H1 (cell line): ENCODE measurements at regions not wholly inside any gene's neighbourhood (a gene's known extent, or its start where the extent isn't known, plus 50 kb on each side); places are given as distances from the start of the nearest gene placed in this dataset.

ENCODE experiments used
- CTCF ChIA-PET: fragments of 300-600 bp; sonication (Branson Sonifier 250); formaldehyde crosslinking; loops from one replicate; lab custom pipeline; 2021; ENCODE audit not compliant: partially characterized antibody; lab: Charles Lee
- POLR2A ChIA-PET: fragments of 300-600 bp; sonication (Branson Sonifier 250); formaldehyde crosslinking; loops from one replicate; lab custom pipeline; 2021; ENCODE audit warnings: inconsistent platforms; ENCODE audit not compliant: partially characterized antibody; lab: Charles Lee
- DNase-seq, 2 experiments: peaks; one replicate each; pipeline versions ENCODE4 v3.0.0 to v3.0.0-alpha.2; 2010 to 2022; ENCODE audit warnings: low spot score in 2 of 2, low read depth in 1 of 2, mixed read lengths in 1 of 2
- FAIRE-seq: peaks from 2 replicates; lab custom pipeline; 2011; peaks lifted over from hg19 to GRCh38; lab: Jason Lieb, UNC
- H2AFZ ChIP-seq: 2 replicates; pipeline ENCODE4 v1.8.1; 2012; ENCODE audit warnings: low read length, inconsistent platforms
- H2AK5ac ChIP-seq: 2 replicates; pipeline ENCODE4 v1.6.1; 2013; ENCODE audit warnings: low read depth, low read length
- H2BK120ac ChIP-seq: replicated peaks from 2 replicates; pipeline ENCODE3; 2013; ENCODE audit warnings: low read depth, low read length, inconsistent platforms
- H2BK12ac ChIP-seq: 2 replicates; pipeline ENCODE4 v1.6.1; 2013; ENCODE audit warnings: low read depth, low read length
- H2BK15ac ChIP-seq: 2 replicates; pipeline ENCODE4 v1.6.1; 2013; ENCODE audit warnings: low read length
- H2BK20ac ChIP-seq: 2 replicates; pipeline ENCODE4 v1.6.1; 2013; ENCODE audit warnings: low read length
- H2BK5ac ChIP-seq: 2 replicates; pipeline ENCODE4 v1.6.1; 2013; ENCODE audit warnings: low read depth, low read length
- H3K14ac ChIP-seq: 2 replicates; pipeline ENCODE4 v1.6.1; 2013; ENCODE audit warnings: inconsistent platforms; ENCODE audit not compliant: insufficient read length
- H3K18ac ChIP-seq: 2 replicates; pipeline ENCODE4 v1.6.1; 2013; ENCODE audit warnings: low read length; ENCODE audit errors: extremely low read depth
- H3K23ac ChIP-seq: 2 replicates; pipeline ENCODE4 v1.6.1; 2013; ENCODE audit warnings: inconsistent platforms; ENCODE audit not compliant: insufficient read length
- H3K23me2 ChIP-seq: 2 replicates; pipeline ENCODE4 v1.6.1; 2013; ENCODE audit warnings: low read depth, low read length
- H3K27ac ChIP-seq: 2 replicates; pipeline ENCODE4 v1.6.1; 2011; ENCODE audit warnings: low read depth, low read length, inconsistent platforms
- H3K27me3 ChIP-seq, 4 experiments: replicated peaks in 1 of 4; 1 replicate in 1 of 4; 2 replicates in 3 of 4; pipeline versions ENCODE4 v1.6.1 to v1.8.1; 2011 to 2013; ENCODE audit warnings: low read length in 3 of 4, mild to moderate bottlenecking in 3 of 4, inconsistent platforms in 2 of 4, mixed read lengths in 2 of 4, moderate library complexity in 1 of 4; ENCODE audit not compliant: control insufficient read depth in 3 of 4, insufficient read depth in 3 of 4; ENCODE audit errors: extremely low read depth in 1 of 4
- H3K36me3 ChIP-seq, 4 experiments: 2 replicates each; pipeline versions ENCODE4 v1.6.1 to v1.8.1; 2011 to 2013; ENCODE audit warnings: mild to moderate bottlenecking in 4 of 4, low read length in 3 of 4, moderate library complexity in 2 of 4, control low read depth in 1 of 4, inconsistent platforms in 1 of 4; ENCODE audit not compliant: insufficient read depth in 4 of 4, control insufficient read depth in 2 of 4
- H3K4ac ChIP-seq: replicated peaks from 2 replicates; pipeline ENCODE3; 2013; ENCODE audit warnings: low read length, low read depth, mixed read lengths, inconsistent platforms; ENCODE audit not compliant: insufficient read length
- H3K4me1 ChIP-seq, 4 experiments: replicated peaks in 1 of 4; 1 replicate in 1 of 4; 2 replicates in 3 of 4; pipeline versions ENCODE4 v1.6.1 to v1.8.1; 2011 to 2013; ENCODE audit warnings: low read length in 3 of 4, inconsistent platforms in 2 of 4, mixed read lengths in 1 of 4; ENCODE audit not compliant: insufficient read depth in 4 of 4, control insufficient read depth in 3 of 4
- H3K4me2 ChIP-seq, 2 experiments: 2 replicates each; pipeline versions ENCODE4 v1.6.1 to v1.8.1; 2011 to 2013; ENCODE audit warnings: low read depth in 2 of 2, low read length in 2 of 2, control low read depth in 1 of 2, inconsistent platforms in 1 of 2, mild to moderate bottlenecking in 1 of 2; ENCODE audit not compliant: insufficient read depth in 1 of 2
- H3K4me3 ChIP-seq, 4 experiments: fragments of 200-600, 300-600 bp in 1 of 4; sonication (generic), shearing (Covaris generic), sonication (Bioruptor Twin) in 1 of 4; 2 replicates each; pipeline versions ENCODE4 v1.5.1 to v1.8.1; 2011 to 2016; ENCODE audit warnings: low read length in 4 of 4, low read depth in 3 of 4, control low read depth in 2 of 4, inconsistent platforms in 2 of 4, mild to moderate bottlenecking in 2 of 4, mixed read lengths in 1 of 4, moderate library complexity in 1 of 4; ENCODE audit not compliant: insufficient read depth in 2 of 4; ENCODE audit errors: extremely low read depth in 1 of 4
- H3K56ac ChIP-seq: replicated peaks from 2 replicates; pipeline ENCODE3; 2013; ENCODE audit warnings: low read depth, mild to moderate bottlenecking, mixed read lengths, low read length, inconsistent platforms; ENCODE audit not compliant: insufficient read length
- H3K79me1 ChIP-seq: 2 replicates; pipeline ENCODE4 v1.6.1; 2013; ENCODE audit warnings: low read depth, low read length, control low read depth
- H3K79me2 ChIP-seq, 2 experiments: 2 replicates each; pipeline versions ENCODE4 v1.6.1 to v1.8.1; 2012 to 2013; ENCODE audit warnings: low read length in 2 of 2, mild to moderate bottlenecking in 2 of 2, inconsistent platforms in 1 of 2; ENCODE audit not compliant: insufficient read depth in 2 of 2, control insufficient read depth in 1 of 2
- H3K9ac ChIP-seq, 4 experiments: replicated peaks in 1 of 4; 1 replicate in 1 of 4; 2 replicates in 3 of 4; pipeline versions ENCODE4 v1.6.1 to v1.8.1; 2011 to 2013; ENCODE audit warnings: low read depth in 3 of 4, low read length in 3 of 4, control low read depth in 2 of 4, mild to moderate bottlenecking in 2 of 4, moderate library complexity in 2 of 4, inconsistent platforms in 1 of 4; ENCODE audit errors: extremely low read depth in 1 of 4
- H3K9me3 ChIP-seq, 2 experiments: 2 replicates each; pipeline versions ENCODE4 v1.6.1 to v1.8.1; 2012 to 2013; ENCODE audit warnings: mild to moderate bottlenecking in 2 of 2, moderate library complexity in 2 of 2, control low read depth in 1 of 2, inconsistent platforms in 1 of 2, low read depth in 1 of 2, low read length in 1 of 2, mixed read lengths in 1 of 2; ENCODE audit not compliant: insufficient read depth in 2 of 2
- H4K20me1 ChIP-seq, 2 experiments: replicated peaks in 1 of 2; 2 replicates each; pipeline versions ENCODE3 to v1.8.1; 2011 to 2013; ENCODE audit warnings: inconsistent platforms in 2 of 2, low read length in 2 of 2, mild to moderate bottlenecking in 1 of 2; ENCODE audit not compliant: insufficient read depth in 2 of 2, control insufficient read depth in 1 of 2
- H4K5ac ChIP-seq: 2 replicates; pipeline ENCODE4 v1.6.1; 2013; ENCODE audit warnings: low read length, low read depth, mixed read lengths, inconsistent platforms; ENCODE audit not compliant: insufficient read length
- H4K8ac ChIP-seq: 2 replicates; pipeline ENCODE4 v1.8.0; 2013; ENCODE audit warnings: mild to moderate bottlenecking, moderate library complexity, low read length, inconsistent platforms; ENCODE audit not compliant: insufficient read depth; ENCODE audit errors: extremely low read depth
- H4K91ac ChIP-seq: replicated peaks from 2 replicates; pipeline ENCODE3; 2013; ENCODE audit warnings: low read length, mixed read lengths, inconsistent platforms; ENCODE audit not compliant: insufficient read length
- ATF2 ChIP-seq: IDR thresholded peaks from 2 replicates; pipeline ENCODE4 v1.6.1; 2012; ENCODE audit warnings: low read length, inconsistent platforms
- CHD2 ChIP-seq: IDR thresholded peaks from 2 replicates; pipeline ENCODE4 v1.6.1; 2012; ENCODE audit warnings: low read length, improper control_type of control experiment
- CTCF ChIP-seq, 3 experiments: IDR thresholded peaks; 1 replicate in 2 of 3; 2 replicates in 1 of 3; pipeline versions ENCODE4 v1.5.1 to v1.6.1; 2011; ENCODE audit warnings: low read length in 3 of 3, mild to moderate bottlenecking in 3 of 3, inconsistent platforms in 2 of 3, low read depth in 1 of 3, moderate library complexity in 1 of 3; ENCODE audit not compliant: insufficient read depth in 1 of 3; ENCODE audit errors: control extremely low read depth in 1 of 3
- EP300 ChIP-seq, 2 experiments: IDR thresholded peaks; 1 replicate in 1 of 2; 2 replicates in 1 of 2; pipeline ENCODE4 v1.6.1; 2011 to 2012; ENCODE audit warnings: low read depth in 2 of 2, low read length in 2 of 2, mild to moderate bottlenecking in 2 of 2, borderline replicate concordance in 1 of 2, inconsistent platforms in 1 of 2, moderate library complexity in 1 of 2
- SAP30 ChIP-seq: fragments of 300-600 bp; sonication (generic); IDR thresholded peaks from 2 replicates; pipeline ENCODE4 v1.7.1; 2012; ENCODE audit warnings: low read length, moderate library complexity, mild to moderate bottlenecking, inconsistent platforms; ENCODE audit not compliant: insufficient read depth, insufficient replicate concordance
- SIRT6 ChIP-seq: IDR thresholded peaks from one replicate; pipeline ENCODE4 v1.7.1; 2012; ENCODE audit warnings: low read length, inconsistent platforms
- TEAD4 ChIP-seq: IDR thresholded peaks from 2 replicates; pipeline ENCODE4 v1.6.1; 2012; ENCODE audit warnings: low read depth, low read length, inconsistent platforms, mixed read lengths
- WGBS, 2 experiments: shearing (Covaris generic) in 1 of 2; methylation state at CpG; one replicate each; pipeline versions ENCODE4 v1.1.6 to v1.1.7; 2013 to 2015; ENCODE audit warnings: low lambda C conversion rate in 2 of 2, mixed read lengths in 2 of 2, inconsistent platforms in 1 of 2, low coverage in 1 of 2, missing lambda C conversion rate in 1 of 2; ENCODE audit not compliant: insufficient replicate concordance in 2 of 2, insufficient coverage in 1 of 2, insufficient read length in 1 of 2; ENCODE audit errors: extremely low coverage in 1 of 2, missing lambda C conversion rate in 1 of 2; 5-methylcytosine and 5-hydroxymethylcytosine counted together

- WGBS, 2 experiments, result 94% methylated on average over 12 of the region's 12 CpGs; no CpG with 5 or more reads in 1 of the 2 experiments
- no peak overlapping the region for H2BK120ac ChIP-seq
- no peak overlapping the region for H3K14ac ChIP-seq
- H3K18ac ChIP-seq, result no peak overlapping the region
- no peak overlapping the region for H3K4me2 ChIP-seq
- FAIRE-seq, result no peak
- no peak overlapping the region for H3K56ac ChIP-seq
- ChIA-PET POLR2A (no interaction called here), CTCF (no interaction called here)
- H4K5ac ChIP-seq, result no peak overlapping the region
- H4K20me1 ChIP-seq, result no peaks in the 10 kb centered on the region
- no peak for DNase-seq
- H3K23me2 ChIP-seq, result no peaks in the 10 kb centered on the region
- no peak overlapping the region for H2BK20ac ChIP-seq
- no peak overlapping the region for H3K9ac ChIP-seq
- no peak overlapping the region for H2AFZ ChIP-seq
- no peaks in the 10 kb centered on the region for H3K36me3 ChIP-seq
- H3K4me3 ChIP-seq, result no peak overlapping the region
- no peak overlapping the region for H3K23ac ChIP-seq
- no peaks in the 10 kb centered on the region for H3K4me1 ChIP-seq
- H3K9me3 ChIP-seq, result no peaks in the 10 kb centered on the region
- H2BK5ac ChIP-seq, result no peak overlapping the region
- H3K27ac ChIP-seq, result no peak overlapping the region
- H3K27me3 ChIP-seq, result no peaks in the 10 kb centered on the region
- no peak overlapping the region for H2BK12ac ChIP-seq
- no peak overlapping the region for H2AK5ac ChIP-seq
- H4K91ac ChIP-seq, result no peak overlapping the region
- no peaks in the 10 kb centered on the region for H3K79me2 ChIP-seq
- no peaks in the 10 kb centered on the region for H3K79me1 ChIP-seq
- H4K8ac ChIP-seq, result no peak overlapping the region
- no peak overlapping the region for H3K4ac ChIP-seq
- no peak overlapping the region for H2BK15ac ChIP-seq
- TF ChIP-seq CHD2 (no peak), CTCF (IDR thresholded peaks at IDR 0.05; ENCODE audit: control extremely low read depth in 1 of 3, insufficient read depth in 1 of 3, low read depth in 1 of 3, low read length in 3 of 3) (no peak), EP300 (IDR thresholded peaks at IDR 0.05; ENCODE audit: borderline replicate concordance in 1 of 2, low read depth in 2 of 2, low read length in 2 of 2) (no peak), SAP30 (no peak), SIRT6 (no peak), TEAD4 (no peak), ATF2 (no peak)
Measured at GRCh38 chr2:238587776-238588660, 161.3 kb downstream of the ASB1 start.
